HG02588 (cell line): ENCODE measurements at regions not wholly inside any gene's neighbourhood (a gene's known extent, or its start where the extent isn't known, plus 50 kb on each side); places are given as distances from the start of the nearest gene placed in this dataset.

Experiments
- ATAC-seq: cut with Tn5 transposase; IDR thresholded peaks from one replicate; pipeline ENCODE4 v1.9.1; 2021; ENCODE audit warnings: mild to moderate bottlenecking, moderate library complexity; ENCODE audit not compliant: unreplicated experiment

- no peak for ATAC-seq
Observed at GRCh38 chr11:19562156-19562555, 150.5 kb upstream of the NAV2 start.

DNA sequence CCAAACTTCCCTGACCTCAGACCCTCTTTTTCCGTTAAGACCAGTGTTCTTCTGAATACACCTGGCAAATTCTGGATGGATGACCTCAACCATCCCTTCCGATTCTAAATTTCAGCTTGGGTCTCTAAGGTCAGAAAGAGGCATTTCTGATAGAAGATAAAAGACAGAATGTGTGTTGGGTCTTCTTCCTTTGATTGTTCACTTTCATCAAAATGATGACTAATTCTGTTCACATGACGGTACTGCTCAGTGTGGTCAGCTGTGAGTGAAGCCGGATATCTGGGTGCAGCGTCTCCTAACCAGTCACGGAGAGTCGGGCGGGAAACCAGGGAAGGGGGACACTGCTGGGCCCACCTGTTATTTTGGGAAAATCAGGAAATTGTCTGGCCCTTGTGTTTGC lies 151.6 kb upstream of the NAV2 start:
- no peak for ATAC-seq

- no peak for ATAC-seq
Observed at GRCh38 chr11:19560156-19560555, 152.5 kb upstream of the NAV2 start.

- ATAC-seq, result no peak
Observed at GRCh38 chr11:19559746-19560145, 152.9 kb upstream of the NAV2 start.

DNA sequence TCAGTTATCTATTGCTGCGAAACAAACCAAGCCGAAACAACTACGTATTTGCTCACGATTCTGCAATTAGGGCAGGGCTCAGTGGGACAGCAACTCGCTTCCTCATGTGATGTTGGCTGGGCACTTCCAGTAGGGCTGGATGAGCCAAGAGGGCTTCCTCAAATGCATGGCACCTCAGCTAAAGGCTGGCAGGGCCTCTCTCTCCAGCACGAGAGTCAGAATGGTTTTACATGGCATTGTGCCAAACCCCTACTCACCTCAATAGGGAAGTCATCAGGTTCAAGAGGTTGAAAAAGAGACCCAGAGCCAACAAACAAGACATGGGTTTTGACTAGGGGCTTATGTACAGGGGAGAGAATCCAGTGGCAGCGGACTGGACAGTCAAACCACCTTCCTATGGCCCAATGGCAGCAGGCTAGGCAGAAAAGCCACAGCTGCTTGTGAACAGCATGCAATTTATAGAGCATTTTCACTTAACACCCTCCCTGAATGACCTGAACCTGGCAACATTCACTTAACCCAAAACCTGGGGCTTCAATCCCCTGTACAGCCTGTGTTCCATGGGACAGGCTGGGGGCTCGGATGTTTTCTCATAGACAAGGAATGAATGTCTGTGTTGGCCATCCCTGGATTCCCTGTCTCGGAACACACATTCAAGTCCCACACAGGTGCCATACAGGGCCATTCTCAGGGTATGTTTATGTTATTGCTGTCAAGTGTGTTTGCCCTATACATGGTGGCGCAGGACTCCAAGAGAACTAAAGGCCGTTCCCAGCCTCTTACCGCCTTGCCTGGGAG lies 154.2 kb upstream of the NAV2 start:
- ATAC-seq, result no peak

DNA sequence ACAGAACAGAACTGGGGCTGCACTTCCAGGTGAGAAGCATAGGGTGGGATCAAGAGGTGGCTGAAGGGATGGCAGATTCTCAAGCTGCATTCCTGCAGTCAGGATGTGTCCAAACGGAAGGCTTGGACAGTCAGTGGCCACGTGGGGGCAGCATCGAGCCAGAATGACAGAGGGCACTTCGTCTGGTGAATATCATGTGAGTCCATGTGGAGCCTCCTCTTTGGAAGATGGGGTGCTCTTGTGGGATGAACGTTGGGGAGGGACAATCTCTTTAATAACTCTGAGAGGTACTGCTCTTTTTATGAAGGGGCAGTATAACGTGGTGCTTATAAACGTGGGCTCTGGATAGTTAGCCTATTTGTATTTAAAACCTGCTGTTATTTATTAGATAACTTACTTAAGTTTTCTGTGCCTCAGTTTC lies 154.9 kb upstream of the NAV2 start:
- ATAC-seq, result no peak

- no peak for ATAC-seq
Observed at GRCh38 chr11:19557185-19557584, 155.5 kb upstream of the NAV2 start.

- no peak for ATAC-seq
Observed at GRCh38 chr11:19555266-19555665, 157.4 kb upstream of the NAV2 start.

- peak; percentile 69 for ATAC-seq
Observed at GRCh38 chr11:19553683-19554333, 158.8 kb upstream of the NAV2 start.

DNA sequence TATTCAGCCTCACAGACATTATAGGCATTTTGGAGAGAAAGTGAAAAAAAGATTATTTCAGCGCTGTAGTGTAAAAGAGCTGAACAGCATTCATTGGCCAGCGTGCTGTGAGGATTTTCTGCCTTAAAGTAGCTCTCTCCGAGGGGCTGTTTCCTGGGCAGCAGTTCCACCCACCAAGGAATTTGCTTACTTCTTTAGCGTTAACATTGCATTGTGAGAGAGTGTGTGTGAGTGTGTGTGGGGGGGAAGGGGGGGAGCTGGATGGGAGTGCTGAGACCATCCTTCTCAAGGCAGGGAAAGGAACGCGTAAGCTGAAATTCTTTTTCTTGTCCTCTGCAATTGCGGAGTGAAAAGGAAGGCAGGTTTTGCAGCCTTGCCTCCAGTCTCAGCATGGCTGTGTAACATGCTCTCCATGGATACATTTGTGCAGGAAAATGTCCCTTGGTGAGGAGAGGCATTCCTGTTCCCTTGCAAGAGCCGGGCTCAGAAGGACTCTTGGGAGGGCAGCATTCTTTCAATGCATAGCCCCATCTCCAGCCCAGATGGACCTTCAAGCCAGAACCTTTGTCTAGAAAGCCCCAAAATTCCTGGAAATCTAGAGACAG lies 159.9 kb upstream of the NAV2 start:
- ATAC-seq, result no peak

DNA sequence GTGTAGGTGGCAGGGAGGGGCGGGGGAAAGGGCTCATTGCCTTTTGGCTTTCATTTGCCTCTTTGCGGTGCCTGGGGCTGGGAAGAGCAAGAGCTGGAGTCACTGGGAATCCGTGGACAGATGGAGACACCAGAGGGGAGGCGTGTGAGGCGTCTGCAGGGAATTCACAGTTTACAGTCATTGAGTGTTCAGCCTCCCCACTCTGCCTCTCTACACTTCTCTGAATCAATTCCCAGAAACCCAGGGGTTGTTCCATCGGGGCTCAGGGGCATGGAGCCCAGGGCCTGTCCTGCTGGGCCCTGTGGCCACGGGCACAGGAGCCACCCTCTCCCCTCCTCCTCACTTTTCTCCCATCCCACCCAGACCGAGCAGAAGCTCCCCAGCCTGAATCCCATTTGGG lies 160.5 kb upstream of the NAV2 start:
- ATAC-seq, result no peak

- no peak for ATAC-seq
Observed at GRCh38 chr11:19551457-19551856, 161.2 kb upstream of the NAV2 start.

- ATAC-seq, result no peak
Observed at GRCh38 chr11:19547044-19547443, 165.6 kb upstream of the NAV2 start.

GRCh38 chr11:19546325-19546724 lies 166.3 kb upstream of the NAV2 start:
- no peak for ATAC-seq

DNA sequence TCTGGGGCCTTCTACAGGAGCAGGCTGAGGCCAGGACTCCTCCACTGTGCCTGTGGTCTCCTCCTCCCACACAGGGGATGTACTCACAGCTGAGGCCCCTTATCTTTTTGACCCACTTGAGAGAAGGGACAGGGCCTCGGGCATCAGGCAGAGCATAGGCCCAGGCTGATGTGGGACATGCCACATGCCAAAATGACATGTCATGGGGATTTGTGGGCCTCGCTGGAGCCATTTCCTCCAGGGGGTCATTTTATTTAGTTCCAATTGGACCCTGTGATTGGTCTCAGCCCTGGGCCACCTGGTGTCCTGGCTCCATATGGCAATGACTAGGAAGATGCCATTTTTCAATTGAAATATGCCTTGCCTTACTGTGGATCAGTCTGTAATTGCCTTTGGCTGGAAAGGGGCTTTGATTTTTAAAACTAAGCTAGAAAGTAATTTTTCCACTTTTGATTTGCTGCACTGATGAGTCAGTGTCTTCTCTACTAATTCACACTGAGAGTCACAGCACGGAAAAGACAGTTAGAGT lies 171.1 kb upstream of the NAV2 start:
- no peak for ATAC-seq

- no peak for ATAC-seq
Observed at GRCh38 chr11:19539861-19540260, 172.8 kb upstream of the NAV2 start.

DNA sequence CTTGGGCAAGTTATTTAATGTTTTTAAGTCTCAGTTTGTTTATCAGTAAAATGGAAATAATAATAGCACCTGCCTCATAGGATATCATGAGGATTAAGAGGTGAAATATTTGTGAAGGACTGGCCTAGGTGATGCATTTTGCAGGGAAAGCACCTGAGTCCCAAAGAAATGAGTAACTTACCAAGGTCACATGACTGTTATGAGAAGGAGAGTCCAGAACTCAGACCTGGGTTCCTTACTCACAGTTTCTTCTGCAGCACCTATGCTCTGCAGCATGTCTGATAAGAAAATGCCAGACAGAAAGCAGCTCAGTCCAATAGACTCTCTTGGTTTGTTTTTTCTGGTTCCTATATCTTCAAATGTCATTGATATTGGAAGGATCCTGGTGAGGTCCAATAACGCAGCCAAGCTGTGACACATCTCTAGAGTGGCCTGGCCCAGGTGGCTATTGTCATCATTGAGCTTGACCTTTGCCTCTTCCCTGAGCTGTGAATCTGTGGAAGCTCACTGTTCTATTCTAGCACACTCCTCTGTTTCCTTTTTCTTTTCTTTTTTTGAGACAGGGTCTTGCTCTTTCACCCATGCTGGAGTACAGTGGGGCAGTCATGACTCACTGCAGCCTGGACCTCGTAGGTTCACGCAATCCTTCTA lies 174.7 kb upstream of the NAV2 start:
- ATAC-seq, result no peak

DNA sequence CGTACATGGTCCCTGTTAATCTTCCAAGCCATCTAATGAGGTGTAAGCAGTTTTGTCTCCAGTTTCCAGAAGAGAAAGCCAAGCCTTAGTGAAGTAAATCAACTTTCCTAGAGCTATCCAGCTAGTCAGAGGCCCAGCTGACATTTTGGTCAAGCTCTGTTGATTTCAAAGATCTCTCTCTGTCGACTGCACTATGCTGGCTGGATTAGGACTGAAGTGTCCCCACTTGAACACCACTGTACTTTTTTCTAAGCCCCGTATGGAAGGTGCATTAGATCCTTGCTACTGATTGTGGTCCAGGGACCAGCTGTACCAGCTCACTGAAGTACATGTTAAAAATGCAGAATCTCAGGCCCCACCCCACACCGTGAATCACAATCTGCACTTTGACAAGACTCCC lies 176.5 kb upstream of the NAV2 start:
- no peak for ATAC-seq

DNA sequence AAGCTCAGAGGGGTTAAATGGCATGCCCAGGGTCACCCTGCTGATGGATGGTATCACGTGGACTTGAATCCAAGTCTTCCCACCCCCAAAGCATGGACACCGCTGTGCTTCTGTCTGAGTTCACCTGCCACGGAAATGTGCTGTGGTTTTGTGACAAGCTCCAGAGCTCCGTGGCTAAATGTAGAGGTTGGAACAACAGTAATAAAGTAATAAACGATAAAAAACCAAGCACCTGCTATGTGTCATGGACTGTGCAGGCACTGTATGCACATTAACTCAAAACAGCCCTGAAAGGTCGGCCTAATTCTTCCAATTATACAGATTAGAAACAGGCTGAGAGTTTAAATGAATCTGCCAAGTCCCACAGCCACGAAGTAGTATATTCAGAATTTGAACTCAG lies 182.1 kb upstream of the NAV2 start:
- ATAC-seq, result no peak

- ATAC-seq, result no peak
Observed at GRCh38 chr11:19526119-19526518, 186.5 kb upstream of the NAV2 start.

DNA sequence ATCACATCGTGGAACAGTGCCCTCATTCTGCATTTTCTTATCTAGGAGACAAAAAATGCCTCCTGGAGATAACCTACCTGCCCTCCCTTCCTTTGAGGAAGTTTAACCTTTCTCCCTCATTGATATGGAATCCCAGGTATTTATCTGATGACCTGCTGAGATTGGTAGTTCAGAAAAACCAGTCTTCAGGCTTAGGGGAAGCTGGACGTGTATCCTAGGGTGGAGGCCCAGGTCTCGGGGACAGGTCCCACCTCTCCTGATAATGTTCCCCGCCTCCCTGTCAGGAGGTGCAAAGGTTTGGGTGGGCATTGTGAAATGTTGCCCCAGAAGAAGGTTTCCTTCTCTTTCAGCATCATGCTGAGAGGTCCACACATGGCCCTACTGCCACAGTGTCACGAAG lies 186.9 kb upstream of the NAV2 start:
- ATAC-seq, result no peak
